HL-60 (cell line): ENCODE measurements at regions not wholly inside any gene's neighbourhood (a gene's known extent, or its start where the extent isn't known, plus 50 kb on each side); places are given as distances from the start of the nearest gene placed in this dataset.

Source experiments
- DNase-seq, 2 experiments: peaks; one replicate each; pipeline ENCODE4 v3.0.0-alpha.2; 2010 to 2020; ENCODE audit warnings: low read depth in 1 of 2, low spot score in 1 of 2
- H3K27ac ChIP-seq: fragments of 250-450 bp; sonication (Bioruptor Pico); replicated peaks from 2 replicates; pipeline ENCODE4 v1.5.1; 2020; ENCODE audit warnings: mild to moderate bottlenecking, moderate library complexity
- H3K27me3 ChIP-seq: fragments of 250-450 bp; sonication (Bioruptor Pico); 2 replicates; pipeline ENCODE4 v1.5.1; 2021; ENCODE audit warnings: mild to moderate bottlenecking, moderate library complexity; ENCODE audit not compliant: insufficient read depth, poor library complexity, severe bottlenecking
- H3K4me3 ChIP-seq: replicated peaks from 2 replicates; pipeline ENCODE4 v1.5.1; 2011; ENCODE audit warnings: mild to moderate bottlenecking, control low read depth, low read length; ENCODE audit not compliant: insufficient read depth
- GABPA ChIP-seq: IDR thresholded peaks from 2 replicates; pipeline ENCODE4 v1.6.1; 2012; ENCODE audit warnings: low read depth
- POLR2AphosphoS5 ChIP-seq: IDR thresholded peaks from 2 replicates; pipeline ENCODE4 v1.6.1; 2012; ENCODE audit warnings: low read depth
- REST ChIP-seq: IDR thresholded peaks from 2 replicates; pipeline ENCODE4 v1.6.1; 2012; ENCODE audit warnings: low read depth; ENCODE audit not compliant: insufficient replicate concordance
- SPI1 ChIP-seq: IDR thresholded peaks from 2 replicates; pipeline ENCODE4 v1.6.1; 2012; ENCODE audit warnings: low read depth, mild to moderate bottlenecking, borderline replicate concordance
- TF ChIP-seq, protein P1 (sequence below): IDR thresholded peaks from one replicate; pipeline ENCODE4 v1.5.1; 2011; ENCODE audit warnings: low read length, control low read depth, inconsistent platforms; ENCODE audit not compliant: insufficient read depth

DNA sequence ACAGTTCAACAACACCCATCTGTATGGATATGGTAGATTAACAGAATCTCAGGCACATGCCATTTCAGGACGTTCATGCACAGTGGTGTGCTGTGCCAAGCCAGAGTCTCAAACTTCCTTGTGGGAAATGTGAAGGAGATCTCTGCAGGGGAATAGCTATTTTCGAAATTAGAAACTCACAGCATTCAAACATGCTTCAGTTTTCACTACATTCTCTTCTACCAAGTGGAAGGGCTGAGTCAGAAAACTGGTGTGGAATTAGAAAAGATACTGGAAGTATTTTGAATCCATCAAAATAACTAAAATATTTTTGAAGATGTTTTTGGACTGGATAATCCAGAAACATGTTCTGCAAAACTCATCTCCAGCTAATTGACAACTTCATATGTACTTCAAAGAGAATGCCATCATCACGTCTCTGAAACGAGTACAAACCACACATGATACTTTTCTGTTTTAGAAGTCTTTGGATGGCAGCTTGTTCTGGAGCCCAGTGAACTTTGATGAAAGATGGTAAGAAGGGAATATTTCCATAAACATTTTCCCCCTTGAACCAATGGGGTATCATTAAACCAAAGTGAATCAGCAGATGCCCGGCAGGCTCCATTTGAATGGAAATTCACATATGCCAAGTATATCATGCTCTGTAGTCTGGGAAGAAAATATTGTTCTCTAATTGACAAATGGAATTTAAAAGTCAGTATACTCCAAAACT is 616.3 kb upstream of the IGFBP3 start:
- TF ChIP-seq REST = no peak
- no peak for TF ChIP-seq SPI1
- no peak for TF ChIP-seq POLR2AphosphoS5
- TF ChIP-seq, protein P1, sequence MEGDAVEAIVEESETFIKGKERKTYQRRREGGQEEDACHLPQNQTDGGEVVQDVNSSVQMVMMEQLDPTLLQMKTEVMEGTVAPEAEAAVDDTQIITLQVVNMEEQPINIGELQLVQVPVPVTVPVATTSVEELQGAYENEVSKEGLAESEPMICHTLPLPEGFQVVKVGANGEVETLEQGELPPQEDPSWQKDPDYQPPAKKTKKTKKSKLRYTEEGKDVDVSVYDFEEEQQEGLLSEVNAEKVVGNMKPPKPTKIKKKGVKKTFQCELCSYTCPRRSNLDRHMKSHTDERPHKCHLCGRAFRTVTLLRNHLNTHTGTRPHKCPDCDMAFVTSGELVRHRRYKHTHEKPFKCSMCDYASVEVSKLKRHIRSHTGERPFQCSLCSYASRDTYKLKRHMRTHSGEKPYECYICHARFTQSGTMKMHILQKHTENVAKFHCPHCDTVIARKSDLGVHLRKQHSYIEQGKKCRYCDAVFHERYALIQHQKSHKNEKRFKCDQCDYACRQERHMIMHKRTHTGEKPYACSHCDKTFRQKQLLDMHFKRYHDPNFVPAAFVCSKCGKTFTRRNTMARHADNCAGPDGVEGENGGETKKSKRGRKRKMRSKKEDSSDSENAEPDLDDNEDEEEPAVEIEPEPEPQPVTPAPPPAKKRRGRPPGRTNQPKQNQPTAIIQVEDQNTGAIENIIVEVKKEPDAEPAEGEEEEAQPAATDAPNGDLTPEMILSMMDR = no peak
- no peak for TF ChIP-seq GABPA
- no peak for DNase-seq
- no peak overlapping the region for H3K4me3 ChIP-seq
- H3K27me3 ChIP-seq = no peaks in the 10 kb centered on the region
- no peak overlapping the region for H3K27ac ChIP-seq

GRCh38 chr7:46534664-46535588 is 613.9 kb upstream of the IGFBP3 start:
- Histone ChIP-seq H3K4me3 (no peak overlapping the region), H3K27me3 (no peaks in the 10 kb centered on the region), H3K27ac (no peak overlapping the region)
- no peak for DNase-seq
- TF ChIP-seq, protein P1 = no peak
- TF ChIP-seq GABPA (no peak), REST (no peak), POLR2AphosphoS5 (no peak), SPI1 (no peak)

DNA sequence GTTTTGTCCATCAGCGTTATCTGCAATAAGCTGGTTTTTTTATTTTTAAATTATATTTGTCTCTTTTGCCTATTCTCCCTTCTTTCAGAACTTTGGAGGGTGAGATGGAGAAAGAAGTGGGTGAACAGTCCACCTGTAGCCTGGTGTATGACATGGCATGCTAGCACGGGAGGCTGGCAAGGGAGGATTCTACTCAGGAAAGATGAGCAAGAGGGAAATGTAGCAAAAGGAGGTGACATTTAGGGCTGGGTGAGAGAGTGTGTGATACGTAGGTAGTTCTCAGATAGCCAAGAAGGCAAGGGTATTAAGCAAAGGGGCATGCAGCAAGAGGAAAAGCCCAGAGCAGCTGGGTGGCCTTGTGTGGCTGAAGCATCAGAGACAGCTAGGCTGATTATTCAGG is 612.9 kb upstream of the IGFBP3 start:
- no peak for DNase-seq
- Histone ChIP-seq H3K4me3 (no peak overlapping the region), H3K27ac (no peak overlapping the region), H3K27me3 (no peaks in the 10 kb centered on the region)
- TF ChIP-seq GABPA (no peak), POLR2AphosphoS5 (no peak), SPI1 (no peak), REST (no peak)
- TF ChIP-seq, protein P1 = no peak
